HG03045 (cell line): ENCODE measurements at regions not wholly inside any gene's neighbourhood (a gene's known extent, or its start where the extent isn't known, plus 50 kb on each side); places are given as distances from the start of the nearest gene placed in this dataset.
"Not testable (repeated sequence)": the region's sequence is repeated elsewhere in the genome, so short reads cannot be mapped to it uniquely, and the experiment has no call there.

ENCODE experiments used
- ATAC-seq: cut with Tn5 transposase; IDR thresholded peaks from one replicate; pipeline ENCODE4 v1.9.1; 2021; ENCODE audit warnings: mild to moderate bottlenecking, moderate library complexity; ENCODE audit not compliant: unreplicated experiment

DNA sequence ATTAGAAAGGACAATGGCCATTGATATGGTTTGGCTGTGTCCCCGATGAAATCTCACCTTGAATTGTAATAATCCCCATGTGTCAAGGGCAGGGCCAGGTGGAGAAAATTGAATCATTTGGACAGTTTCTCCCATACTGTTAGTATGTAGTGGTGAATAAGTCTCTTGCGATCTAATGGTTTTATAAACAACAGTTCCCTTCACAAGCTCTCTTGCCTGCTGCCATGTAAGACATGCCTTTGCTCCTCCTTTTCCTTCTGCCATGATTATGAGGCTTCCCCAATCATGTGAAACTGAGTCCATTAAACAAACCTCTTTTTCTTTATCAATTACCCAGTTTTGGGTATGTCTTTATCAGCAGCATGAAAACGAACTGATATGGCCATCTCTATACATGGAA, 302.7 kb downstream of the SFMBT2 start:
- no peak for ATAC-seq

GRCh38 chr10:7107285-7107684, 303.5 kb downstream of the SFMBT2 start:
- no peak for ATAC-seq

GRCh38 chr10:7104379-7104778, 306.5 kb downstream of the SFMBT2 start:
- ATAC-seq: not testable (repeated sequence)

- ATAC-seq: no peak
Observed at GRCh38 chr10:7102557-7103349, 308.1 kb downstream of the SFMBT2 start.

- no peak for ATAC-seq
Observed at GRCh38 chr10:7102084-7102483, 308.8 kb downstream of the SFMBT2 start.

GRCh38 chr10:7101451-7101850, 309.4 kb downstream of the SFMBT2 start:
- ATAC-seq: no peak

GRCh38 chr10:7100032-7100702, 310.7 kb downstream of the SFMBT2 start:
- no peak for ATAC-seq

GRCh38 chr10:7098160-7098762, 312.6 kb downstream of the SFMBT2 start:
- ATAC-seq: no peak

GRCh38 chr10:7094781-7095180, 316.1 kb downstream of the SFMBT2 start:
- ATAC-seq: no peak

DNA sequence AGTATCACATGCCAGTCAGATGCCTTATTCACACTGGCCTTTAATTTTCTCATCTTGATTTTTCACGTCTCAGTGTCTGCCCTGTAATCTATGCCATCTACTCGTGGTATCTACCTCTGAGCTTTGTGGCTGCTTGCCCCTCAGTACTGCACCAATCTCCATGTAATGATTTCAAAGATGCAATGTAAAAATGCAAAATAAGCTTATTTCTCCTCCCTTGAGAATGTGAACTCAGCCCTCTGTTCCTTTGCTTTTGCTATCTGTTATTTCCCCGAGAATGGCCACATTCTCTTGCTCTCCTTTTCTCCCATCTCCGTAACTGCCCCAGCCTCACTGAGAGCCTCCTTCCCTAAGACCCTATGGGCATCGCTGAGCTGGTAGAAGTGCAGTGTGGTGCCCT, 317.5 kb downstream of the SFMBT2 start:
- ATAC-seq: no peak

- no peak for ATAC-seq
Observed at GRCh38 chr10:7092603-7093002, 318.2 kb downstream of the SFMBT2 start.

DNA sequence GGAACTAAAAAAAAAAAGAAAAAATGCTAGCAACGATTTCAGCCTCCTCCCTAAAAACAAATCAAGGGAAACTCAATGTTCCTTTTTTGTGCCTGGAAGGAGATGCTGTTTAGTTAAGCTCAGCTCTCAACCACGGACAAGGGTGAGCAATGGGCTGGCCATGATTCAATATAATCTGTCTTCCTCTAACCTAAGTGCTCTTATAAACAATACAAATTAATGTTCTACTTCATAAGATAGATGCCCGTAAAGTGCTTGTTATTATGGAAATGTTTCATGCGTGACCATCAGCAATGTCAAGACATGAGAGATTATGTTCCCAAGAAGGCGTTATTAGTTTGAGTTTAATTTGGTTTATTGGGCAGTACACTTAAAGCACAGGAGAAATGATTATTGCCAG, 320.3 kb downstream of the SFMBT2 start:
- no peak for ATAC-seq

GRCh38 chr10:7085913-7086589, 324.8 kb downstream of the SFMBT2 start:
- no peak for ATAC-seq

GRCh38 chr10:7085147-7085912, 325.5 kb downstream of the SFMBT2 start:
- ATAC-seq: no peak

GRCh38 chr10:7084280-7085005, 326.4 kb downstream of the SFMBT2 start:
- ATAC-seq: no peak

- ATAC-seq: no peak
Observed at GRCh38 chr10:7082967-7083366, 327.9 kb downstream of the SFMBT2 start.

DNA sequence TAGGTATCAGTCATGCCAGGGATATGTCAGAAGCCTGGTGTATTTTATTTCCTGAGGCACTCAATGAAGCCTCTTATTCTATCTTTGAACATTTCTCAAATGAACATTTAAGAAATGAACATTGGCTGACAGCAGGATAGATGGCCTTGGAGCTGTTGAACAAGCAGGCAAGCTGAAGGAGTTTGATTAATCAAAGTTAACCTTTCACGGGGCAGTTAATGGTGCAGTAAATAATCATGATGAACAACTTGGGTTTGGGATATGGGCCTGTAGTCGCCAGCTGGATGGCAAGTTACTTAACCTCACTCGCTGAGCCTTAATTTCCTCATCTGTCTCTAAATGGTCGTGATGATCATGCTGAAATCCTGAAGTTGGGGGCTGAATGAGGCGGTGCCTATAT, 333.0 kb downstream of the SFMBT2 start:
- ATAC-seq: no peak

- no peak for ATAC-seq
Observed at GRCh38 chr10:7075851-7076250, 335.0 kb downstream of the SFMBT2 start.

- no peak for ATAC-seq
Observed at GRCh38 chr10:7075110-7075509, 335.7 kb downstream of the SFMBT2 start.

- no peak for ATAC-seq
Observed at GRCh38 chr10:7071421-7071820, 339.4 kb downstream of the SFMBT2 start.
